SW480 (cell line): ENCODE measurements at regions not wholly inside any gene's neighbourhood (a gene's known extent, or its start where the extent isn't known, plus 50 kb on each side); places are given as distances from the start of the nearest gene placed in this dataset.

Experiments used
- DNase-seq: peaks from one replicate; pipeline ENCODE4 v3.0.0-alpha.2; 2016; ENCODE audit warnings: low spot score

GRCh38 chr2:200255549-200255948, 50.9 kb upstream of the SPATS2L start:
- DNase-seq: no peak
